AG04450 (cell line): ENCODE measurements at regions not wholly inside any gene's neighbourhood (a gene's known extent, or its start where the extent isn't known, plus 50 kb on each side); places are given as distances from the start of the nearest gene placed in this dataset.

Source experiments
- CTCF ChIA-PET: fragments of 300-600, 350-600 bp; formaldehyde crosslinking; extraction: SDS; loops from one replicate; lab custom pipeline; 2022; ENCODE audit warnings: antibody characterized with exemption, inconsistent platforms; lab: Charles Lee
- POLR2A ChIA-PET: fragments of 350-600 bp; formaldehyde crosslinking; extraction: SDS; loops from one replicate; lab custom pipeline; 2021; ENCODE audit warnings: antibody characterized with exemption, inconsistent platforms; lab: Yijun Ruan, JAX
- DNase-seq: peaks from one replicate; pipeline ENCODE4 v3.0.0-alpha.2; 2011; ENCODE audit warnings: low read depth, low spot score
- H3K27ac ChIP-seq: one replicate; pipeline ENCODE4 v1.5.1; 2012; ENCODE audit warnings: low read depth, low read length, control low read depth
- H3K27me3 ChIP-seq: one replicate; pipeline ENCODE4 v1.6.0; 2012; ENCODE audit warnings: low read length; ENCODE audit not compliant: control insufficient read depth, insufficient read depth
- H3K4me3 ChIP-seq: 2 replicates; pipeline ENCODE4 v1.5.1; 2011; ENCODE audit warnings: mild to moderate bottlenecking, low read depth, low read length, control low read depth
- H3K9me3 ChIP-seq: 2 replicates; pipeline ENCODE4 v1.5.1; 2012; ENCODE audit warnings: low read length; ENCODE audit not compliant: control insufficient read depth, insufficient read depth
- CTCF ChIP-seq: IDR thresholded peaks from 2 replicates; pipeline ENCODE4 v1.5.1; 2011; ENCODE audit warnings: low read depth, low read length, control low read depth, inconsistent platforms

- CTCF ChIA-PET, result no interaction called here
- TF ChIP-seq CTCF, result no peak
- H3K27ac ChIP-seq, result no peak overlapping the region
- no peaks in the 10 kb centered on the region for H3K9me3 ChIP-seq
- no peak for DNase-seq
- no peak overlapping the region for H3K4me3 ChIP-seq
- POLR2A ChIA-PET, result no interaction called here
- H3K27me3 ChIP-seq, result no peaks in the 10 kb centered on the region
These were observed 1301.9 kb downstream of the PCDH7 start for GRCh38 chr4:32022071-32022470.

GRCh38 chr4:32025851-32026459, 1305.8 kb downstream of the PCDH7 start:
- H3K4me3 ChIP-seq, result no peak overlapping the region
- TF ChIP-seq CTCF, result no peak
- no peaks in the 10 kb centered on the region for H3K27me3 ChIP-seq
- CTCF ChIA-PET, result no interaction called here
- no peak overlapping the region for H3K27ac ChIP-seq
- no peak for DNase-seq
- POLR2A ChIA-PET, result no interaction called here
- no peaks in the 10 kb centered on the region for H3K9me3 ChIP-seq

GRCh38 chr4:32030406-32030805, 1310.2 kb downstream of the PCDH7 start:
- CTCF ChIA-PET, result interaction anchor here (0.5 kb wide), 1 partner anchor 583 kb away, joined by 3 read pairs; no protein-coding TSS in a partner anchor
- H3K27me3 ChIP-seq, result no peaks in the 10 kb centered on the region
- no peak for TF ChIP-seq CTCF
- H3K27ac ChIP-seq, result no peak overlapping the region
- POLR2A ChIA-PET, result no interaction called here
- no peaks in the 10 kb centered on the region for H3K9me3 ChIP-seq
- no peak for DNase-seq
- H3K4me3 ChIP-seq, result no peak overlapping the region

- POLR2A ChIA-PET, result no interaction called here
- Histone ChIP-seq H3K9me3 (no peaks in the 10 kb centered on the region), H3K27ac (no peak overlapping the region), H3K27me3 (no peaks in the 10 kb centered on the region), H3K4me3 (no peak overlapping the region)
- no peak for TF ChIP-seq CTCF
- DNase-seq, result no peak
- CTCF ChIA-PET, result interaction anchor here (0.5 kb wide), 1 partner anchor 584 kb away, joined by 3 read pairs; no protein-coding TSS in a partner anchor
These were observed 1310.9 kb downstream of the PCDH7 start for GRCh38 chr4:32031026-32031425.

- Histone ChIP-seq H3K27ac (no peak overlapping the region), H3K9me3 (no peaks in the 10 kb centered on the region), H3K4me3 (no peak overlapping the region), H3K27me3 (no peaks in the 10 kb centered on the region)
- no peak for DNase-seq
- CTCF ChIA-PET, result no interaction called here
- TF ChIP-seq CTCF, result no peak
- POLR2A ChIA-PET, result no interaction called here
These were observed 1312.0 kb downstream of the PCDH7 start for GRCh38 chr4:32032136-32032672.
